ENCODE measurements at regions not wholly inside any gene's neighbourhood (a gene's known extent, or its start where the extent isn't known, plus 50 kb on each side); places are given as distances from the start of the nearest gene placed in this dataset.
"Not testable (repeated sequence)": the region's sequence is repeated elsewhere in the genome, so short reads cannot be mapped to it uniquely, and the experiment has no call there.

- not testable (repeated sequence) for TF ChIP-seq CTCF (IDR thresholded peaks at IDR 0.05); NFIC (IDR thresholded peaks at IDR 0.05; ENCODE audit: borderline replicate concordance); RAD21 (IDR thresholded peaks at IDR 0.05; ENCODE audit: low read length); RXRA (IDR thresholded peaks at IDR 0.05; ENCODE audit: borderline replicate concordance, low read depth); MXI1 (IDR thresholded peaks at IDR 0.05; ENCODE audit: low read depth, low read length); RCOR1 (IDR thresholded peaks at IDR 0.05; ENCODE audit: low read length); NRF1 (IDR thresholded peaks at IDR 0.05; ENCODE audit: low read depth, low read length); EP300 (IDR thresholded peaks at IDR 0.05; ENCODE audit: borderline replicate concordance in 1 of 2, low read depth in 1 of 2, low read length in 1 of 2); RFX5 (IDR thresholded peaks at IDR 0.05; ENCODE audit: low read length)
These were observed 136.6 kb upstream of the PROKR2 start for GRCh38 chr20:5453316-5453715.

Data from SK-N-SH (cell line).